DND-41 (cell line): ENCODE measurements at regions not wholly inside any gene's neighbourhood (a gene's known extent, or its start where the extent isn't known, plus 50 kb on each side); places are given as distances from the start of the nearest gene placed in this dataset.

Experiments
- ATAC-seq: fragments of 200-7000 bp; cut with Tn5 transposase; 3 replicates; pipeline ENCODE4 v1.9.1; 2021; ENCODE audit warnings: low read depth; ENCODE audit not compliant: insufficient read depth
- DNase-seq: peaks from one replicate; pipeline ENCODE4 v3.0.0-alpha.2; 2020
- H2AFZ ChIP-seq: 2 replicates; pipeline ENCODE4 v1.6.0; 2012; ENCODE audit warnings: low read depth, low read length
- H3K27ac ChIP-seq: 2 replicates; pipeline ENCODE4 v1.5.1; 2012; ENCODE audit warnings: low read length, inconsistent platforms
- H3K27me3 ChIP-seq: fragments of 200-600 bp; sonication (generic); 2 replicates; pipeline ENCODE4 v1.6.0; 2012; ENCODE audit warnings: low read length, mild to moderate bottlenecking, inconsistent platforms; ENCODE audit not compliant: insufficient read depth, poor library complexity
- H3K36me3 ChIP-seq: 2 replicates; pipeline ENCODE4 v1.5.1; 2012; ENCODE audit warnings: low read length, inconsistent platforms; ENCODE audit not compliant: insufficient read depth
- H3K4me1 ChIP-seq: 2 replicates; pipeline ENCODE4 v1.5.1; 2012; ENCODE audit warnings: mild to moderate bottlenecking, low read length; ENCODE audit not compliant: insufficient read depth
- H3K4me2 ChIP-seq: 2 replicates; pipeline ENCODE4 v1.6.0; 2012; ENCODE audit warnings: mild to moderate bottlenecking, moderate library complexity, low read length, inconsistent platforms; ENCODE audit not compliant: insufficient read depth
- H3K4me3 ChIP-seq, 2 experiments: fragments of 200-600 bp in 1 of 2; shearing (Covaris generic) in 1 of 2; 2 replicates each; pipeline ENCODE4 v1.5.1; 2012 to 2016; ENCODE audit warnings: inconsistent platforms in 2 of 2, low read length in 2 of 2, mild to moderate bottlenecking in 2 of 2, low read depth in 1 of 2, moderate library complexity in 1 of 2
- H3K79me2 ChIP-seq: 2 replicates; pipeline ENCODE4 v1.6.0; 2012; ENCODE audit warnings: low read length, inconsistent platforms; ENCODE audit not compliant: insufficient read depth
- H3K9ac ChIP-seq: 2 replicates; pipeline ENCODE4 v1.6.0; 2012; ENCODE audit warnings: low read depth, mild to moderate bottlenecking, inconsistent platforms, low read length, moderate library complexity
- H3K9me3 ChIP-seq: 2 replicates; pipeline ENCODE4 v1.5.1; 2012; ENCODE audit warnings: low read length, moderate library complexity, mild to moderate bottlenecking, inconsistent platforms; ENCODE audit not compliant: insufficient read depth, severe bottlenecking
- H4K20me1 ChIP-seq: 2 replicates; pipeline ENCODE4 v1.6.0; 2012; ENCODE audit warnings: low read length; ENCODE audit not compliant: insufficient read depth
- CTCF ChIP-seq: IDR thresholded peaks from 2 replicates; pipeline ENCODE4 v1.5.1; 2012; ENCODE audit warnings: borderline replicate concordance, low read length, moderate library complexity, mild to moderate bottlenecking; ENCODE audit not compliant: poor library complexity, severe bottlenecking; ENCODE audit errors: extremely low read depth
- EZH2 ChIP-seq: IDR thresholded peaks from 3 replicates; pipeline ENCODE4 v1.6.1; 2012; ENCODE audit warnings: borderline replicate concordance, low read depth, mild to moderate bottlenecking, moderate library complexity, low read length, inconsistent platforms; ENCODE audit not compliant: severe bottlenecking

GRCh38 chr1:63157085-63157484, 165.3 kb upstream of the FOXD3 start:
- DNase-seq (no peak), ATAC-seq (no peak)
- peaks cover 10% of the 10 kb centered on the region for H3K27me3 ChIP-seq
- no peaks in the 10 kb centered on the region for H3K4me1 ChIP-seq
- no peaks in the 10 kb centered on the region for H4K20me1 ChIP-seq
- no peak overlapping the region for H3K9ac ChIP-seq
- H3K36me3 ChIP-seq, result no peaks in the 10 kb centered on the region
- no peaks in the 10 kb centered on the region for H3K79me2 ChIP-seq
- H2AFZ ChIP-seq, result no peak overlapping the region
- no peak overlapping the region for H3K4me2 ChIP-seq
- no peaks in the 10 kb centered on the region for H3K9me3 ChIP-seq
- TF ChIP-seq CTCF (no peak), EZH2 (no peak)
- H3K4me3 ChIP-seq, result no peak overlapping the region
- H3K27ac ChIP-seq, result no peak overlapping the region

- Histone ChIP-seq H3K27ac (no peak overlapping the region), H3K4me3 (no peak overlapping the region), H4K20me1 (no peaks in the 10 kb centered on the region), H2AFZ (no peak overlapping the region), H3K79me2 (no peaks in the 10 kb centered on the region), H3K36me3 (no peaks in the 10 kb centered on the region), H3K4me1 (no peaks in the 10 kb centered on the region), H3K4me2 (no peak overlapping the region), H3K9ac (no peak overlapping the region), H3K9me3 (no peaks in the 10 kb centered on the region), H3K27me3 (no peaks in the 10 kb centered on the region)
- TF ChIP-seq CTCF, result no peak
- TF ChIP-seq EZH2, result no peak
- DNase-seq (no peak), ATAC-seq (no peak)
Observed at GRCh38 chr1:63169057-63169456, 153.3 kb upstream of the FOXD3 start.

GRCh38 chr1:63173161-63173560, 149.2 kb upstream of the FOXD3 start:
- H3K36me3 ChIP-seq, result no peaks in the 10 kb centered on the region
- no peak for TF ChIP-seq CTCF
- no peak for TF ChIP-seq EZH2
- H3K4me1 ChIP-seq, result no peaks in the 10 kb centered on the region
- no peak overlapping the region for H3K4me3 ChIP-seq
- ATAC-seq (no peak), DNase-seq (no peak)
- H4K20me1 ChIP-seq, result no peaks in the 10 kb centered on the region
- H3K27ac ChIP-seq, result no peak overlapping the region
- H2AFZ ChIP-seq, result no peak overlapping the region
- no peak overlapping the region for H3K4me2 ChIP-seq
- no peaks in the 10 kb centered on the region for H3K79me2 ChIP-seq
- H3K27me3 ChIP-seq, result no peaks in the 10 kb centered on the region
- H3K9ac ChIP-seq, result no peak overlapping the region
- H3K9me3 ChIP-seq, result no peaks in the 10 kb centered on the region

- Histone ChIP-seq H3K4me3 (no peak overlapping the region), H3K27ac (no peak overlapping the region), H3K4me1 (no peaks in the 10 kb centered on the region), H3K79me2 (no peaks in the 10 kb centered on the region), H3K4me2 (no peak overlapping the region), H2AFZ (no peak overlapping the region), H3K36me3 (no peaks in the 10 kb centered on the region), H3K9ac (no peak overlapping the region), H3K27me3 (peaks cover 4% of the 10 kb centered on the region), H4K20me1 (no peaks in the 10 kb centered on the region), H3K9me3 (no peaks in the 10 kb centered on the region)
- DNase-seq (peak; percentile 8), ATAC-seq (no peak)
- TF ChIP-seq CTCF (peak; percentile 57), EZH2 (no peak)
Observed at GRCh38 chr1:63189677-63190076, 132.7 kb upstream of the FOXD3 start.
